ENCODE measurements at regions not wholly inside any gene's neighbourhood (a gene's known extent, or its start where the extent isn't known, plus 50 kb on each side); places are given as distances from the start of the nearest gene placed in this dataset.

- no peak for DNase-seq (ENCODE audit: low read depth)
Observed at GRCh38 chr2:7813541-7814292, 868.1 kb upstream of the ID2 start.

GRCh38 chr2:7815726-7816125 is 866.1 kb upstream of the ID2 start:
- DNase-seq (ENCODE audit: low read depth) = no peak

GRCh38 chr2:7816233-7816632 is 865.6 kb upstream of the ID2 start:
- DNase-seq (ENCODE audit: low read depth) = no peak

- no peak for DNase-seq (ENCODE audit: low read depth)
Observed at GRCh38 chr2:7816944-7817343, 864.9 kb upstream of the ID2 start.

GRCh38 chr2:7819316-7819715 is 862.5 kb upstream of the ID2 start:
- DNase-seq (ENCODE audit: low read depth) = no peak

- DNase-seq (ENCODE audit: low read depth) = no peak
Observed at GRCh38 chr2:7819850-7820249, 862.0 kb upstream of the ID2 start.

- no peak for DNase-seq (ENCODE audit: low read depth)
Observed at GRCh38 chr2:7824211-7824610, 857.6 kb upstream of the ID2 start.

GRCh38 chr2:7825591-7826312 is 856.1 kb upstream of the ID2 start:
- DNase-seq (ENCODE audit: low read depth) = no peak

GRCh38 chr2:7826656-7827055 is 855.2 kb upstream of the ID2 start:
- DNase-seq (ENCODE audit: low read depth) = no peak

GRCh38 chr2:7829241-7829640 is 852.6 kb upstream of the ID2 start:
- DNase-seq (ENCODE audit: low read depth) = no peak

GRCh38 chr2:7830616-7831015 is 851.2 kb upstream of the ID2 start:
- DNase-seq (ENCODE audit: low read depth) = no peak

- DNase-seq (ENCODE audit: low read depth) = no peak
Observed at GRCh38 chr2:7835151-7835550, 846.7 kb upstream of the ID2 start.

GRCh38 chr2:7835693-7836680 is 845.9 kb upstream of the ID2 start:
- no peak for DNase-seq (ENCODE audit: low read depth)

GRCh38 chr2:7837237-7837760 is 844.6 kb upstream of the ID2 start:
- no peak for DNase-seq (ENCODE audit: low read depth)

GRCh38 chr2:7838669-7839068 is 843.2 kb upstream of the ID2 start:
- DNase-seq (ENCODE audit: low read depth) = no peak

- DNase-seq (ENCODE audit: low read depth) = no peak
Observed at GRCh38 chr2:7840651-7841380, 841.0 kb upstream of the ID2 start.

GRCh38 chr2:7841751-7842150 is 840.1 kb upstream of the ID2 start:
- DNase-seq (ENCODE audit: low read depth) = no peak

- no peak for DNase-seq (ENCODE audit: low read depth)
Observed at GRCh38 chr2:7844414-7844965, 837.4 kb upstream of the ID2 start.

GRCh38 chr2:7845332-7845731 is 836.5 kb upstream of the ID2 start:
- no peak for DNase-seq (ENCODE audit: low read depth)

GRCh38 chr2:7846607-7847006 is 835.2 kb upstream of the ID2 start:
- DNase-seq (ENCODE audit: low read depth) = no peak

GRCh38 chr2:7847321-7847720 is 834.5 kb upstream of the ID2 start:
- DNase-seq (ENCODE audit: low read depth) = no peak

Data from stimulated activated CD8-positive, alpha-beta memory T cell treated with anti-CD3 and anti-CD28 coated beads, Interleukin-12 subunit alpha, Interleukin-12 subunit beta, amount 100 ng/mL, for 4 hours (primary cell).